ENCODE measurements at regions not wholly inside any gene's neighbourhood (a gene's known extent, or its start where the extent isn't known, plus 50 kb on each side); places are given as distances from the start of the nearest gene placed in this dataset.

- TF ChIP-seq POLR2A (IDR thresholded peaks at IDR 0.05; ENCODE audit: borderline replicate concordance, extremely low read depth, insufficient read depth, insufficient read length) (no peak), EGR1 (IDR thresholded peaks at IDR 0.05; ENCODE audit: low read depth) (no peak), SP1 (IDR thresholded peaks at IDR 0.05; ENCODE audit: low read depth) (no peak), CEBPB (IDR thresholded peaks at IDR 0.05; ENCODE audit: low read depth) (no peak), EZH2phosphoT487 (IDR thresholded peaks at IDR 0.05; ENCODE audit: borderline replicate concordance) (no peak), CBX3 (IDR thresholded peaks at IDR 0.05; ENCODE audit: low read depth) (no peak), ZNF274 (IDR thresholded peaks at IDR 0.05; ENCODE audit: low read depth, low read length) (no peak), RAD21 (IDR thresholded peaks at IDR 0.05; ENCODE audit: low read depth) (no peak), MAX (IDR thresholded peaks at IDR 0.05) (no peak), EZH2 (IDR thresholded peaks at IDR 0.05) (no peak), ZBTB33 (IDR thresholded peaks at IDR 0.05; ENCODE audit: extremely low read depth, insufficient replicate concordance, low read length) (no peak), ZFX (IDR thresholded peaks at IDR 0.05) (no peak), SIN3A (IDR thresholded peaks at IDR 0.05; ENCODE audit: low read depth) (no peak), TCF7L2 (IDR thresholded peaks at IDR 0.05; ENCODE audit: borderline replicate concordance, extremely low read depth, insufficient read depth, insufficient read length) (no peak), JUND (IDR thresholded peaks at IDR 0.05) (no peak), POLR2AphosphoS5 (IDR thresholded peaks at IDR 0.05; ENCODE audit: low read depth, low read length) (no peak)
- TF ChIP-seq, protein P1, sequence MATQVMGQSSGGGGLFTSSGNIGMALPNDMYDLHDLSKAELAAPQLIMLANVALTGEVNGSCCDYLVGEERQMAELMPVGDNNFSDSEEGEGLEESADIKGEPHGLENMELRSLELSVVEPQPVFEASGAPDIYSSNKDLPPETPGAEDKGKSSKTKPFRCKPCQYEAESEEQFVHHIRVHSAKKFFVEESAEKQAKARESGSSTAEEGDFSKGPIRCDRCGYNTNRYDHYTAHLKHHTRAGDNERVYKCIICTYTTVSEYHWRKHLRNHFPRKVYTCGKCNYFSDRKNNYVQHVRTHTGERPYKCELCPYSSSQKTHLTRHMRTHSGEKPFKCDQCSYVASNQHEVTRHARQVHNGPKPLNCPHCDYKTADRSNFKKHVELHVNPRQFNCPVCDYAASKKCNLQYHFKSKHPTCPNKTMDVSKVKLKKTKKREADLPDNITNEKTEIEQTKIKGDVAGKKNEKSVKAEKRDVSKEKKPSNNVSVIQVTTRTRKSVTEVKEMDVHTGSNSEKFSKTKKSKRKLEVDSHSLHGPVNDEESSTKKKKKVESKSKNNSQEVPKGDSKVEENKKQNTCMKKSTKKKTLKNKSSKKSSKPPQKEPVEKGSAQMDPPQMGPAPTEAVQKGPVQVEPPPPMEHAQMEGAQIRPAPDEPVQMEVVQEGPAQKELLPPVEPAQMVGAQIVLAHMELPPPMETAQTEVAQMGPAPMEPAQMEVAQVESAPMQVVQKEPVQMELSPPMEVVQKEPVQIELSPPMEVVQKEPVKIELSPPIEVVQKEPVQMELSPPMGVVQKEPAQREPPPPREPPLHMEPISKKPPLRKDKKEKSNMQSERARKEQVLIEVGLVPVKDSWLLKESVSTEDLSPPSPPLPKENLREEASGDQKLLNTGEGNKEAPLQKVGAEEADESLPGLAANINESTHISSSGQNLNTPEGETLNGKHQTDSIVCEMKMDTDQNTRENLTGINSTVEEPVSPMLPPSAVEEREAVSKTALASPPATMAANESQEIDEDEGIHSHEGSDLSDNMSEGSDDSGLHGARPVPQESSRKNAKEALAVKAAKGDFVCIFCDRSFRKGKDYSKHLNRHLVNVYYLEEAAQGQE (IDR thresholded peaks at IDR 0.05; ENCODE audit: low read depth) = no peak
- no peak overlapping the region for H3K9ac ChIP-seq (ENCODE audit: low read length)
- ChIA-PET RAD21 (ENCODE audit: low non-redundant PET in 1 of 2, low total read pairs in 2 of 2, uncharacterized antibody in 2 of 2, unreplicated experiment in 2 of 2) (no interaction called here), POLR2A (no interaction called here), CTCF (no interaction called here)
- no peak for DNase-seq (ENCODE audit: low read depth, low spot score)
- H3K36me3 ChIP-seq (ENCODE audit: control insufficient read depth in 1 of 2, insufficient read depth in 2 of 2, low read length in 2 of 2) = no peaks in the 10 kb centered on the region
- no peaks in the 10 kb centered on the region for H3K27me3 ChIP-seq (ENCODE audit: insufficient read depth, low read length)
- no peaks in the 10 kb centered on the region for H3K9me2 ChIP-seq (ENCODE audit: insufficient read depth)
- no peaks in the 10 kb centered on the region for H3K4me1 ChIP-seq (ENCODE audit: control insufficient read depth in 1 of 2, insufficient read depth in 2 of 2, low read length in 2 of 2)
- H3K27ac ChIP-seq (ENCODE audit: low read depth, low read length) = no peak overlapping the region
- no peaks in the 10 kb centered on the region for H3K9me3 ChIP-seq (ENCODE audit: control insufficient read depth in 1 of 2, insufficient read depth in 1 of 2, low read depth in 1 of 2, low read length in 2 of 2)
- intact Hi-C loops (cut with micrococcal nuclease) = no loop called here
- H3K79me2 ChIP-seq (ENCODE audit: insufficient read depth, low read length) = no peaks in the 10 kb centered on the region
- no peak overlapping the region for H3K4me3 ChIP-seq (replicated peaks in 1 of 2; ENCODE audit: low read depth in 1 of 2, low read length in 2 of 2)
- no TSS peak for BruUV-seq (replicated peaks)
- H4K20me1 ChIP-seq (ENCODE audit: insufficient read depth) = no peaks in the 10 kb centered on the region
- ATAC-seq = no peak
- no peak overlapping the region for H3K4me2 ChIP-seq (ENCODE audit: low read length)
- H2AFZ ChIP-seq (ENCODE audit: low read depth, low read length, poor library complexity, severe bottlenecking) = no peak overlapping the region
Measured at GRCh38 chr13:84049443-84050219, 167.4 kb upstream of the SLITRK1 start.

All from HCT116 (cell line).